Endothelial cell of umbilical vein (primary cell): ENCODE measurements at regions not wholly inside any gene's neighbourhood (a gene's known extent, or its start where the extent isn't known, plus 50 kb on each side); places are given as distances from the start of the nearest gene placed in this dataset.

Source experiments
- BruUV-seq: library from RNA; stranded (reverse); fragments of 400-500 nt; replicated peaks from 2 replicates; lab custom pipeline; 2021; lab: Mats Ljungman, UMichigan
- CTCF ChIA-PET: fragments of 300-600, 350-600 bp; sonication (Branson Sonifier 250); formaldehyde crosslinking; loops from one replicate; lab custom pipeline; 2021; ENCODE audit warnings: antibody characterized with exemption, inconsistent platforms; lab: Charles Lee
- POLR2A ChIA-PET: fragments of 300-600, 350-600 bp; sonication (Branson Sonifier 250); formaldehyde crosslinking; loops from one replicate; lab custom pipeline; 2021; ENCODE audit warnings: antibody characterized with exemption, inconsistent platforms; lab: Charles Lee
- DNase-seq: peaks from one replicate; pipeline ENCODE4 v3.0.0-alpha.2; 2011; ENCODE audit warnings: low read depth, low spot score
- FAIRE-seq: peaks from 2 replicates; lab custom pipeline; 2011; peaks lifted over from hg19 to GRCh38; lab: Jason Lieb, UNC
- H2AFZ ChIP-seq: 2 replicates; pipeline ENCODE4 v1.6.0; 2012; ENCODE audit warnings: low read depth, low read length, control low read depth, inconsistent platforms
- H3K27ac ChIP-seq: 2 replicates; pipeline ENCODE4 v1.5.1; 2011; ENCODE audit warnings: low read depth, mild to moderate bottlenecking, control low read depth, low read length, moderate library complexity; ENCODE audit not compliant: insufficient read depth
- H3K27me3 ChIP-seq, 2 experiments: 2 replicates each; pipeline versions ENCODE4 v1.6.0 to v1.6.1; 2011; ENCODE audit warnings: low read length in 2 of 2, mixed read lengths in 1 of 2; ENCODE audit not compliant: control insufficient read depth in 2 of 2, insufficient read depth in 2 of 2
- H3K36me3 ChIP-seq, 2 experiments: 2 replicates in 1 of 2; 3 replicates in 1 of 2; pipeline ENCODE4 v1.5.1; 2011; ENCODE audit warnings: low read length in 2 of 2, mild to moderate bottlenecking in 1 of 2, moderate library complexity in 1 of 2; ENCODE audit not compliant: control insufficient read depth in 2 of 2, insufficient read depth in 2 of 2; ENCODE audit errors: extremely low read depth in 1 of 2
- H3K4me1 ChIP-seq: 3 replicates; pipeline ENCODE4 v1.5.1; 2011; ENCODE audit warnings: mild to moderate bottlenecking, low read length; ENCODE audit not compliant: control insufficient read depth, insufficient read depth; ENCODE audit errors: extremely low read depth
- H3K4me2 ChIP-seq: 2 replicates; pipeline ENCODE4 v1.6.1; 2011; ENCODE audit warnings: low read length, control low read depth, mixed read lengths; ENCODE audit not compliant: insufficient read depth
- H3K4me3 ChIP-seq, 3 experiments: fragments of 200-600 bp in 1 of 3; sonication (generic), shearing (Covaris generic) in 1 of 3; replicated peaks in 1 of 3; 2 replicates each; pipeline ENCODE4 v1.5.1; 2011 to 2016; ENCODE audit warnings: control low read depth in 3 of 3, low read length in 3 of 3, mild to moderate bottlenecking in 2 of 3, inconsistent platforms in 1 of 3, low read depth in 1 of 3, moderate library complexity in 1 of 3; ENCODE audit not compliant: insufficient read depth in 1 of 3
- H3K79me2 ChIP-seq: 2 replicates; pipeline ENCODE4 v1.6.0; 2012; ENCODE audit warnings: low read length, inconsistent platforms; ENCODE audit not compliant: control insufficient read depth, insufficient read depth
- H3K9ac ChIP-seq: replicated peaks from 2 replicates; pipeline ENCODE3; 2011; ENCODE audit warnings: low read length, control low read depth; ENCODE audit not compliant: insufficient read depth; ENCODE audit errors: extremely low read depth
- H3K9me1 ChIP-seq: replicated peaks from 3 replicates; pipeline ENCODE4 v1.6.0; 2011; ENCODE audit warnings: mild to moderate bottlenecking, low read length; ENCODE audit not compliant: control insufficient read depth, insufficient read depth; ENCODE audit errors: extremely low read depth
- H3K9me3 ChIP-seq: replicated peaks from 2 replicates; pipeline ENCODE4 v1.5.1; 2012; ENCODE audit warnings: low read length, inconsistent platforms; ENCODE audit not compliant: control insufficient read depth, insufficient read depth
- H4K20me1 ChIP-seq: replicated peaks from 2 replicates; pipeline ENCODE3; 2011; ENCODE audit warnings: mild to moderate bottlenecking, low read length; ENCODE audit not compliant: control insufficient read depth, insufficient read depth; ENCODE audit errors: extremely low read depth
- EZH2 ChIP-seq: IDR thresholded peaks from 2 replicates; pipeline ENCODE4 v1.6.1; 2012; ENCODE audit warnings: borderline replicate concordance, low read depth, mild to moderate bottlenecking, moderate library complexity, low read length, inconsistent platforms; ENCODE audit not compliant: severe bottlenecking
- GATA2 ChIP-seq: IDR thresholded peaks from 2 replicates; pipeline ENCODE4 v1.7.0; 2011; ENCODE audit warnings: low read depth, mild to moderate bottlenecking, moderate library complexity, mixed read lengths, low read length; ENCODE audit not compliant: insufficient read length, insufficient read depth
- JUN ChIP-seq: IDR thresholded peaks from 2 replicates; pipeline ENCODE4 v1.6.1; 2011; ENCODE audit warnings: borderline replicate concordance, low read depth; ENCODE audit not compliant: insufficient read length, insufficient read depth
- MYC ChIP-seq: IDR thresholded peaks from one replicate; pipeline ENCODE4 v1.6.1; 2011; ENCODE audit warnings: mild to moderate bottlenecking, low read depth, low read length
- dilution Hi-C: fragments of 300-500 bp; cut with MboI; formaldehyde crosslinking; loops from one replicate; pipeline ENCODE4 v1.15.0; 2019; ENCODE audit warnings: low sequenced_read_pairs; ENCODE audit not compliant: extremely low pct_ligation_motif_present
- intact Hi-C: fragments of 100-400 bp; cut with micrococcal nuclease; formaldehyde crosslinking; loops from one replicate; pipeline ENCODE4 v1.10.0; 2022
- TF ChIP-seq, protein P1 (sequence below): IDR thresholded peaks from 2 replicates; pipeline ENCODE4 v1.6.1; 2011; ENCODE audit not compliant: insufficient read depth, insufficient read length

DNA sequence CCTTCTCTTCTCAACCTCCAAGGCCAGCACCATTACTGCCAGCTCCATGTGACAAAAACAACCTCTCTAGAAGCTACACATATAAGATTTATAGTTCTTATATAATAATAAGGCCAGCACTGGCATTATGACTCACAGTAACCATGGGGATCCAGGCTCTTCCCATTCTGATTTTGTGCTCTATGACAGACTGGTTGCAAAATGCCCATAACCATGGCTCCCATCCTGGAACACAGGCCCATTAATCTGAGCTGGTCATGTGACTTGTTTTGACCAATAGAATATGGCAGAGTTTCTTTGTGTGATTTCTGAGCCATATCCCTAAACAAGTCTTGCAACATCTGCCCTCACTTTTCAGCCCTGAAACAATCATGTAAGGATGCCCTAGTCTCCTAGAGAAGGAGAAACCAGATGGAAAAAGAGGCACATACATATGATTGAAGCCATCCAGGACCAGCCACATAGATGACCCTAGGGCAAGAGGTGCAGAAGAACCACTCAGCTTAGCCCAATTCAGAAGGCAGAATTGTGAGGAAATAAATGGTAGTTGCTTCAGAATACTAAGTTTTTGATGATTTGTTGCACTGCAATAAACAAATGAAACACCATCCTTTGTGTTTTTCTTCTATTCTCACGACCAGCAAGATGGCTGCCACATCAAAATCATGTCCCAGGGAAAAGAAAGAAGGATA, 173.9 kb downstream of the SUCLG1 start:
- ChIA-PET POLR2A (no interaction called here), CTCF (no interaction called here)
- Histone ChIP-seq H2AFZ (no peak overlapping the region), H4K20me1 (no peaks in the 10 kb centered on the region), H3K4me3 (no peak overlapping the region), H3K9me3 (no peaks in the 10 kb centered on the region), H3K9ac (no peak overlapping the region), H3K36me3 (no peaks in the 10 kb centered on the region), H3K79me2 (no peaks in the 10 kb centered on the region), H3K27ac (no peak overlapping the region), H3K9me1 (no peaks in the 10 kb centered on the region), H3K27me3 (no peaks in the 10 kb centered on the region), H3K4me2 (no peak overlapping the region), H3K4me1 (no peaks in the 10 kb centered on the region)
- no peak for FAIRE-seq
- dilution Hi-C loops: no loop called here
- intact Hi-C loops: no loop called here
- BruUV-seq: no TSS peak
- TF ChIP-seq EZH2 (no peak), MYC (no peak), JUN (no peak)
- TF ChIP-seq, protein P1, sequence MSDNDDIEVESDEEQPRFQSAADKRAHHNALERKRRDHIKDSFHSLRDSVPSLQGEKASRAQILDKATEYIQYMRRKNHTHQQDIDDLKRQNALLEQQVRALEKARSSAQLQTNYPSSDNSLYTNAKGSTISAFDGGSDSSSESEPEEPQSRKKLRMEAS: no peak
- DNase-seq: no peak

DNA sequence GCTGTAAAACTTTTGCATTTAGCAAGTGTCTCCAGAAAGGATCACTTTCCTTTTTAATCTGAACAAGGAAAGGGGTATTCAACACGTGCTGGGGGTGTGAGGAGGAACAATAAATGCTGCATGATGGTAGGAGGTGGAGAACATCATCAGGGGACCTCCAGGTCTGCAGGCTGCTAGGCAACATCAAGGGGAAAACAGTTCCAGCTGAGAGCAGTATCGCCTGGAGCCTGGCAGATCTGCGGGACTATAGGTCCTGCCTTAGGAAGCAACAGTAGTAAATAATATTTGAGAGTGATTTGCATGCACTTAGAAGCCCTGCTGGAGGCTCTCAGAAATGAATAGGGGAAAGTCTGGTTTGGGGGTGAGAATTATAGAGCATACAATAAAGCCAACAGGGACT, 175.6 kb downstream of the SUCLG1 start:
- H3K4me3 ChIP-seq: no peak overlapping the region
- dilution Hi-C loops: no loop called here
- no peaks in the 10 kb centered on the region for H3K9me3 ChIP-seq
- H3K27ac ChIP-seq: no peak overlapping the region
- H3K9ac ChIP-seq: no peak overlapping the region
- FAIRE-seq (no peak), DNase-seq (no peak)
- no peaks in the 10 kb centered on the region for H3K27me3 ChIP-seq
- CTCF ChIA-PET: no interaction called here
- POLR2A ChIA-PET: no interaction called here
- intact Hi-C loops: no loop called here
- no peaks in the 10 kb centered on the region for H3K79me2 ChIP-seq
- TF ChIP-seq GATA2: no peak
- no peak for TF ChIP-seq JUN
- no peaks in the 10 kb centered on the region for H3K4me1 ChIP-seq
- H3K9me1 ChIP-seq: no peaks in the 10 kb centered on the region
- H3K36me3 ChIP-seq: no peaks in the 10 kb centered on the region
- H3K4me2 ChIP-seq: no peak overlapping the region
- no peaks in the 10 kb centered on the region for H4K20me1 ChIP-seq
- no peak overlapping the region for H2AFZ ChIP-seq
- BruUV-seq: no TSS peak
